IMR-90 (cell line): ENCODE measurements at regions not wholly inside any gene's neighbourhood (a gene's known extent, or its start where the extent isn't known, plus 50 kb on each side); places are given as distances from the start of the nearest gene placed in this dataset.

Experiments
- BHLHE40 ChIP-seq: fragments of 150-350 bp; IDR thresholded peaks from 2 replicates; pipeline ENCODE4 v1.6.1; 2016; ENCODE audit warnings: mild to moderate bottlenecking, low read depth, low read length
- CEBPB ChIP-seq: IDR thresholded peaks from 2 replicates; pipeline ENCODE4 v1.6.1; 2012; ENCODE audit warnings: low read depth, low read length, improper control_type of control experiment
- FOS ChIP-seq: fragments of 150-350 bp; IDR thresholded peaks from 2 replicates; pipeline ENCODE4 v1.6.1; 2016; ENCODE audit warnings: low read depth, low read length
- MAZ ChIP-seq: IDR thresholded peaks from 2 replicates; pipeline ENCODE4 v1.6.1; 2012; ENCODE audit warnings: low read depth, mild to moderate bottlenecking, low read length, improper control_type of control experiment, moderate library complexity, borderline replicate concordance
- MXI1 ChIP-seq: IDR thresholded peaks from 2 replicates; pipeline ENCODE4 v1.6.1; 2012; ENCODE audit warnings: low read depth, mild to moderate bottlenecking, low read length, moderate library complexity, borderline replicate concordance
- NFE2L2 ChIP-seq: fragments of 150-350 bp; IDR thresholded peaks from 2 replicates; pipeline ENCODE4 v1.6.1; 2016; ENCODE audit warnings: low read depth, mild to moderate bottlenecking, low read length
- POLR2A ChIP-seq: IDR thresholded peaks from 2 replicates; pipeline ENCODE4 v1.6.1; 2012; ENCODE audit warnings: mild to moderate bottlenecking, low read depth, low read length
- RAD21 ChIP-seq: IDR thresholded peaks from 2 replicates; pipeline ENCODE4 v1.6.1; 2012; ENCODE audit warnings: low read length, improper control_type of control experiment
- RCOR1 ChIP-seq: IDR thresholded peaks from 2 replicates; pipeline ENCODE4 v1.6.1; 2012; ENCODE audit warnings: mild to moderate bottlenecking, low read length, improper control_type of control experiment; ENCODE audit not compliant: insufficient replicate concordance
- USF2 ChIP-seq: fragments of 150-350 bp; IDR thresholded peaks from 2 replicates; pipeline ENCODE4 v1.6.1; 2017; ENCODE audit warnings: mild to moderate bottlenecking, antibody characterized with exemption, low read length, low read depth
- TF ChIP-seq, protein P1 (sequence below): conservative IDR thresholded peaks from 2 replicates; pipeline ENCODE4 v1.5.1; 2012; ENCODE audit warnings: mild to moderate bottlenecking, low read depth, low read length, improper control_type of control experiment

- TF ChIP-seq CEBPB (no peak), BHLHE40 (no peak), RCOR1 (no peak), POLR2A (no peak), NFE2L2 (no peak), FOS (no peak), MXI1 (no peak), RAD21 (no peak), MAZ (no peak), USF2 (no peak)
- TF ChIP-seq, protein P1, sequence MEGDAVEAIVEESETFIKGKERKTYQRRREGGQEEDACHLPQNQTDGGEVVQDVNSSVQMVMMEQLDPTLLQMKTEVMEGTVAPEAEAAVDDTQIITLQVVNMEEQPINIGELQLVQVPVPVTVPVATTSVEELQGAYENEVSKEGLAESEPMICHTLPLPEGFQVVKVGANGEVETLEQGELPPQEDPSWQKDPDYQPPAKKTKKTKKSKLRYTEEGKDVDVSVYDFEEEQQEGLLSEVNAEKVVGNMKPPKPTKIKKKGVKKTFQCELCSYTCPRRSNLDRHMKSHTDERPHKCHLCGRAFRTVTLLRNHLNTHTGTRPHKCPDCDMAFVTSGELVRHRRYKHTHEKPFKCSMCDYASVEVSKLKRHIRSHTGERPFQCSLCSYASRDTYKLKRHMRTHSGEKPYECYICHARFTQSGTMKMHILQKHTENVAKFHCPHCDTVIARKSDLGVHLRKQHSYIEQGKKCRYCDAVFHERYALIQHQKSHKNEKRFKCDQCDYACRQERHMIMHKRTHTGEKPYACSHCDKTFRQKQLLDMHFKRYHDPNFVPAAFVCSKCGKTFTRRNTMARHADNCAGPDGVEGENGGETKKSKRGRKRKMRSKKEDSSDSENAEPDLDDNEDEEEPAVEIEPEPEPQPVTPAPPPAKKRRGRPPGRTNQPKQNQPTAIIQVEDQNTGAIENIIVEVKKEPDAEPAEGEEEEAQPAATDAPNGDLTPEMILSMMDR = no peak
Measured at GRCh38 chr4:171142045-171142444, 671.2 kb upstream of the GALNTL6 start.
